ENCODE measurements at regions not wholly inside any gene's neighbourhood (a gene's known extent, or its start where the extent isn't known, plus 50 kb on each side); places are given as distances from the start of the nearest gene placed in this dataset.

- TF ChIP-seq, protein P1, sequence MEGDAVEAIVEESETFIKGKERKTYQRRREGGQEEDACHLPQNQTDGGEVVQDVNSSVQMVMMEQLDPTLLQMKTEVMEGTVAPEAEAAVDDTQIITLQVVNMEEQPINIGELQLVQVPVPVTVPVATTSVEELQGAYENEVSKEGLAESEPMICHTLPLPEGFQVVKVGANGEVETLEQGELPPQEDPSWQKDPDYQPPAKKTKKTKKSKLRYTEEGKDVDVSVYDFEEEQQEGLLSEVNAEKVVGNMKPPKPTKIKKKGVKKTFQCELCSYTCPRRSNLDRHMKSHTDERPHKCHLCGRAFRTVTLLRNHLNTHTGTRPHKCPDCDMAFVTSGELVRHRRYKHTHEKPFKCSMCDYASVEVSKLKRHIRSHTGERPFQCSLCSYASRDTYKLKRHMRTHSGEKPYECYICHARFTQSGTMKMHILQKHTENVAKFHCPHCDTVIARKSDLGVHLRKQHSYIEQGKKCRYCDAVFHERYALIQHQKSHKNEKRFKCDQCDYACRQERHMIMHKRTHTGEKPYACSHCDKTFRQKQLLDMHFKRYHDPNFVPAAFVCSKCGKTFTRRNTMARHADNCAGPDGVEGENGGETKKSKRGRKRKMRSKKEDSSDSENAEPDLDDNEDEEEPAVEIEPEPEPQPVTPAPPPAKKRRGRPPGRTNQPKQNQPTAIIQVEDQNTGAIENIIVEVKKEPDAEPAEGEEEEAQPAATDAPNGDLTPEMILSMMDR (IDR thresholded peaks at IDR 0.05; ENCODE audit: low read length) = no peak
- TF ChIP-seq EZH2 (IDR thresholded peaks at IDR 0.05; ENCODE audit: borderline replicate concordance, low read length) = no peak
Measured at GRCh38 chr4:71251261-71251660, 87.6 kb upstream of the SLC4A4 start.

All from OCI-LY1 (cell line).